HAP-1 (cell line): ENCODE measurements at regions not wholly inside any gene's neighbourhood (a gene's known extent, or its start where the extent isn't known, plus 50 kb on each side); places are given as distances from the start of the nearest gene placed in this dataset.

Source experiments
- DNase-seq, 2 experiments: peaks; one replicate each; pipeline ENCODE4 v3.0.0-alpha.2; 2016 to 2020; ENCODE audit warnings: low spot score in 2 of 2
- H3K27me3 ChIP-seq: fragments of 250-450 bp; sonication (Bioruptor Pico); 2 replicates; pipeline ENCODE4 v1.5.1; 2020; ENCODE audit warnings: low read depth, mild to moderate bottlenecking, moderate library complexity
- H3K36me3 ChIP-seq: fragments of 250-450 bp; sonication (Bioruptor Pico); replicated peaks from 2 replicates; pipeline ENCODE4 v1.5.1; 2020; ENCODE audit warnings: mild to moderate bottlenecking
- H3K4me1 ChIP-seq: fragments of 250-450 bp; sonication (Bioruptor Pico); 2 replicates; pipeline ENCODE4 v1.5.1; 2020; ENCODE audit warnings: mild to moderate bottlenecking
- H3K4me3 ChIP-seq: fragments of 250-450 bp; sonication (Bioruptor Pico); 2 replicates; pipeline ENCODE4 v1.5.1; 2020; ENCODE audit warnings: mild to moderate bottlenecking, moderate library complexity
- H3K9me3 ChIP-seq: fragments of 250-450 bp; sonication (Bioruptor Pico); 2 replicates; pipeline ENCODE4 v1.5.1; 2020; ENCODE audit warnings: mild to moderate bottlenecking, moderate library complexity
- in situ Hi-C: fragments of 300-500 bp; cut with MboI; formaldehyde crosslinking; loops from 3 replicates; pipeline ENCODE4 v1.14.3; 2020; ENCODE audit warnings: low sequenced_read_pairs, inconsistent platforms, mixed read lengths

GRCh38 chr5:68970617-68971016 is 123.2 kb upstream of the SLC30A5 start:
- H3K36me3 ChIP-seq = no peaks in the 10 kb centered on the region
- DNase-seq = no peak
- H3K27me3 ChIP-seq = peaks cover 20% of the 10 kb centered on the region; the same call in 1 of the 2 replicates
- no peaks in the 10 kb centered on the region for H3K9me3 ChIP-seq
- no peak overlapping the region for H3K4me3 ChIP-seq
- H3K4me1 ChIP-seq = no peaks in the 10 kb centered on the region
- in situ Hi-C loops = loop anchor here (25.0 kb wide), 1 partner anchor 633 kb away; no protein-coding TSS in a partner anchor

- in situ Hi-C loops = loop anchor here (25.0 kb wide), 1 partner anchor 636 kb away; no protein-coding TSS in a partner anchor
- Histone ChIP-seq H3K36me3 (no peaks in the 10 kb centered on the region), H3K9me3 (no peaks in the 10 kb centered on the region), H3K4me1 (no peaks in the 10 kb centered on the region), H3K4me3 (no peak overlapping the region), H3K27me3 (peaks cover 20% of the 10 kb centered on the region; the same call in 1 of the 2 replicates)
- DNase-seq = no peak
Observed at GRCh38 chr5:68973696-68974095, 120.1 kb upstream of the SLC30A5 start.

GRCh38 chr5:68983043-68983442 is 110.8 kb upstream of the SLC30A5 start:
- H3K4me1 ChIP-seq = no peaks in the 10 kb centered on the region
- H3K36me3 ChIP-seq = no peaks in the 10 kb centered on the region
- no peak overlapping the region for H3K4me3 ChIP-seq
- H3K9me3 ChIP-seq = no peaks in the 10 kb centered on the region
- no peak for DNase-seq
- in situ Hi-C loops = no loop called here
- H3K27me3 ChIP-seq = peaks cover 9% of the 10 kb centered on the region

- Histone ChIP-seq H3K36me3 (no peaks in the 10 kb centered on the region), H3K4me1 (no peaks in the 10 kb centered on the region), H3K27me3 (peaks cover 12% of the 10 kb centered on the region), H3K9me3 (no peaks in the 10 kb centered on the region), H3K4me3 (no peak overlapping the region)
- DNase-seq = no peak
- in situ Hi-C loops = no loop called here
Observed at GRCh38 chr5:68983959-68984358, 109.9 kb upstream of the SLC30A5 start.

- no peaks in the 10 kb centered on the region for H3K36me3 ChIP-seq
- in situ Hi-C loops = no loop called here
- H3K9me3 ChIP-seq = no peaks in the 10 kb centered on the region
- no peak overlapping the region for H3K4me3 ChIP-seq
- peaks cover 10% of the 10 kb centered on the region for H3K27me3 ChIP-seq
- no peaks in the 10 kb centered on the region; the same call in 1 of the 2 replicates for H3K4me1 ChIP-seq
- DNase-seq = no peak
Observed at GRCh38 chr5:68991279-68992084, 102.3 kb upstream of the SLC30A5 start.

GRCh38 chr5:68994645-68995044 is 99.2 kb upstream of the SLC30A5 start:
- Histone ChIP-seq H3K27me3 (peaks cover 2% of the 10 kb centered on the region; the same call in 1 of the 2 replicates), H3K4me1 (no peaks in the 10 kb centered on the region; the same call in 1 of the 2 replicates), H3K9me3 (no peaks in the 10 kb centered on the region), H3K4me3 (no peak overlapping the region), H3K36me3 (no peaks in the 10 kb centered on the region)
- no peak for DNase-seq
- in situ Hi-C loops = no loop called here

- Histone ChIP-seq H3K36me3 (no peaks in the 10 kb centered on the region), H3K27me3 (no peaks in the 10 kb centered on the region), H3K9me3 (no peaks in the 10 kb centered on the region), H3K4me1 (no peaks in the 10 kb centered on the region; the same call in 1 of the 2 replicates), H3K4me3 (no peak overlapping the region)
- in situ Hi-C loops = no loop called here
- no peak for DNase-seq
Observed at GRCh38 chr5:68995845-68996545, 97.8 kb upstream of the SLC30A5 start.

GRCh38 chr5:68999181-68999580 is 94.6 kb upstream of the SLC30A5 start:
- H3K4me1 ChIP-seq = no peaks in the 10 kb centered on the region; the same call in 1 of the 2 replicates
- no peaks in the 10 kb centered on the region for H3K9me3 ChIP-seq
- H3K27me3 ChIP-seq = no peaks in the 10 kb centered on the region
- in situ Hi-C loops = no loop called here
- no peak for DNase-seq
- H3K36me3 ChIP-seq = no peaks in the 10 kb centered on the region
- H3K4me3 ChIP-seq = no peak overlapping the region

GRCh38 chr5:69000216-69000919 is 93.4 kb upstream of the SLC30A5 start:
- Histone ChIP-seq H3K36me3 (no peaks in the 10 kb centered on the region), H3K4me1 (no peaks in the 10 kb centered on the region; the same call in 1 of the 2 replicates), H3K4me3 (no peak overlapping the region), H3K27me3 (no peaks in the 10 kb centered on the region), H3K9me3 (no peaks in the 10 kb centered on the region)
- in situ Hi-C loops = no loop called here
- no peak for DNase-seq

GRCh38 chr5:69000949-69001348 is 92.9 kb upstream of the SLC30A5 start:
- in situ Hi-C loops = no loop called here
- H3K36me3 ChIP-seq = no peaks in the 10 kb centered on the region
- DNase-seq = no peak

GRCh38 chr5:69001627-69002026 is 92.2 kb upstream of the SLC30A5 start:
- Histone ChIP-seq H3K9me3 (no peaks in the 10 kb centered on the region), H3K27me3 (no peaks in the 10 kb centered on the region), H3K4me1 (no peaks in the 10 kb centered on the region), H3K4me3 (no peak overlapping the region), H3K36me3 (no peaks in the 10 kb centered on the region)
- DNase-seq = no peak
- in situ Hi-C loops = no loop called here

More at GRCh38 chr5:69000949-69001348, 92.9 kb upstream of the SLC30A5 start:
- Histone ChIP-seq H3K27me3 (no peaks in the 10 kb centered on the region), H3K4me1 (no peaks in the 10 kb centered on the region), H3K4me3 (no peak overlapping the region), H3K9me3 (no peaks in the 10 kb centered on the region)

GRCh38 chr5:69004127-69004526 is 89.7 kb upstream of the SLC30A5 start:
- in situ Hi-C loops = no loop called here
- Histone ChIP-seq H3K9me3 (no peaks in the 10 kb centered on the region), H3K36me3 (no peaks in the 10 kb centered on the region), H3K4me3 (no peak overlapping the region), H3K27me3 (peaks cover 4% of the 10 kb centered on the region; the same call in 1 of the 2 replicates), H3K4me1 (no peaks in the 10 kb centered on the region)
- DNase-seq = no peak

GRCh38 chr5:69004676-69005075 is 89.1 kb upstream of the SLC30A5 start:
- Histone ChIP-seq H3K9me3 (no peaks in the 10 kb centered on the region), H3K36me3 (no peaks in the 10 kb centered on the region), H3K27me3 (peaks cover 4% of the 10 kb centered on the region; the same call in 1 of the 2 replicates), H3K4me3 (no peak overlapping the region), H3K4me1 (no peaks in the 10 kb centered on the region)
- DNase-seq = no peak
- in situ Hi-C loops = no loop called here
